Nucleus accumbens (tissue), 56 donors: ENCODE measurements at regions not wholly inside any gene's neighbourhood (a gene's known extent, or its start where the extent isn't known, plus 50 kb on each side); places are given as distances from the start of the nearest gene placed in this dataset.
"Not testable (repeated sequence)": the region's sequence is repeated elsewhere in the genome, so short reads cannot be mapped to it uniquely, and the experiment has no call there.

ENCODE experiments used
- DNase-seq, 56 donors: peaks; one replicate each; lab custom pipeline; 2025; lab: John Stamatoyannopoulos, UW

GRCh38 chr10:4281190-4281825 lies 496.3 kb upstream of the KLF6 start:
- DNase-seq, result no peak

GRCh38 chr10:4280461-4281189 lies 495.6 kb upstream of the KLF6 start:
- no peak for DNase-seq

GRCh38 chr10:4279655-4280054 lies 494.6 kb upstream of the KLF6 start:
- DNase-seq, result no peak

- DNase-seq, result no peak
These were observed 493.2 kb upstream of the KLF6 start for GRCh38 chr10:4278186-4278585.

GRCh38 chr10:4276151-4276550 lies 491.1 kb upstream of the KLF6 start:
- no peak for DNase-seq

GRCh38 chr10:4274671-4275070 lies 489.7 kb upstream of the KLF6 start:
- DNase-seq, result not testable (repeated sequence)

GRCh38 chr10:4271193-4271592 lies 486.2 kb upstream of the KLF6 start:
- no peak for DNase-seq

GRCh38 chr10:4270116-4270515 lies 485.1 kb upstream of the KLF6 start:
- DNase-seq, result peak in 1 of 56 donors; percentile 6

- not testable (repeated sequence) for DNase-seq
These were observed 483.5 kb upstream of the KLF6 start for GRCh38 chr10:4268490-4268889.

- DNase-seq, result no peak
These were observed 482.2 kb upstream of the KLF6 start for GRCh38 chr10:4267086-4267773.

GRCh38 chr10:4266416-4267085 lies 481.5 kb upstream of the KLF6 start:
- no peak for DNase-seq

GRCh38 chr10:4265964-4266363 lies 481.0 kb upstream of the KLF6 start:
- no peak for DNase-seq

- no peak for DNase-seq
These were observed 479.3 kb upstream of the KLF6 start for GRCh38 chr10:4264209-4264865.

GRCh38 chr10:4263601-4263921 lies 478.6 kb upstream of the KLF6 start:
- no peak for DNase-seq

- DNase-seq, result no peak
These were observed 478.0 kb upstream of the KLF6 start for GRCh38 chr10:4262870-4263600.

GRCh38 chr10:4262449-4262848 lies 477.4 kb upstream of the KLF6 start:
- no peak for DNase-seq

- no peak for DNase-seq
These were observed 475.6 kb upstream of the KLF6 start for GRCh38 chr10:4260483-4261124.

- DNase-seq, result no peak
These were observed 473.0 kb upstream of the KLF6 start for GRCh38 chr10:4257939-4258465.

- DNase-seq, result no peak
These were observed 472.0 kb upstream of the KLF6 start for GRCh38 chr10:4256971-4257370.
